ENCODE measurements at regions not wholly inside any gene's neighbourhood (a gene's known extent, or its start where the extent isn't known, plus 50 kb on each side); places are given as distances from the start of the nearest gene placed in this dataset.

DNA sequence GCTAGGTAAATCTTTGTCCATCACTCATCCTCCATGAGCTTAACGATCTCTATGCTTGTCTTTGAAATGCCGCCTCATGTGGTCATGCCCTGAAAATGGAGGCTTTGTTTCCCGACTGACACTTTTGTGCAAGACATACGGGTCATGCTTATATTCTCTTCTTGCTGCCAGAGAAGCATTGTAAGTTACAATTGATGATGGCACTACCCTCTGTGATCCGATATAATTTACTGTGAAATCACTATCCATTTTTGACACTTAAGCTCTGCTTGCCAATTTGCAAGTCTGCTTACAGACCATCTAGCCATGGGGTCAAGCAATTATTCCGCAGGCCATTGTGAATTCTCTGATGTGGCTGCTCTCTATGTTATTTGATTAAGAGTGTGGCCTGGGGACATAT, 650.0 kb downstream of the FLRT2 start:
- 57% methylated on average over 6 of the region's 6 CpGs for WGBS (ENCODE audit: insufficient coverage, insufficient replicate concordance, low lambda C conversion rate, missing lambda C conversion rate)
- H3K4me3 ChIP-seq = no peak overlapping the region
- in situ Hi-C loops (cut with MboI) = no loop called here
- no peaks in the 10 kb centered on the region for H4K20me1 ChIP-seq (ENCODE audit: control insufficient read depth, insufficient read depth)
- BruUV-seq (replicated peaks) = no TSS peak
- intact Hi-C loops (cut with micrococcal nuclease; ENCODE audit: unreplicated experiment) = no loop called here
- H3K9ac ChIP-seq (ENCODE audit: control insufficient read depth, insufficient read depth, low read length) = no peak overlapping the region
- H3K79me2 ChIP-seq (ENCODE audit: control insufficient read depth, insufficient read depth, low read length) = no peaks in the 10 kb centered on the region
- H3K4me2 ChIP-seq (ENCODE audit: control insufficient read depth, insufficient read depth) = no peak overlapping the region
- ChIA-PET CTCF (interaction anchor here (1.7 kb wide), 1 partner anchor 16 kb away, joined by 4 read pairs; no protein-coding TSS in a partner anchor), POLR2A (no interaction called here), RAD21 (ENCODE audit: unreplicated experiment) (no interaction called here), SMC1A (ENCODE audit: uncharacterized antibody, unreplicated experiment) (interaction anchor here (1.2 kb wide), 1 partner anchor 15 kb away, joined by 3 read pairs; no protein-coding TSS in a partner anchor)
- no peaks in the 10 kb centered on the region for H3K36me3 ChIP-seq (ENCODE audit: control insufficient read depth in 2 of 2, insufficient read depth in 2 of 2, low read length in 1 of 2)
- TF ChIP-seq NFIC (IDR thresholded peaks at IDR 0.05; ENCODE audit: low read depth, low read length) (no peak), PAX8 (IDR thresholded peaks at IDR 0.05) (no peak), NR2C2 (IDR thresholded peaks at IDR 0.05; ENCODE audit: borderline replicate concordance, control insufficient read depth, insufficient read length, low read depth) (no peak), SMAD1 (IDR thresholded peaks at IDR 0.05; ENCODE audit: low read depth, partially characterized antibody) (no peak), KDM1A (IDR thresholded peaks at IDR 0.05; ENCODE audit: borderline replicate concordance) (no peak), BRCA1 (IDR thresholded peaks at IDR 0.05; ENCODE audit: low read depth, low read length) (no peak), RB1 (IDR thresholded peaks at IDR 0.05; ENCODE audit: borderline replicate concordance) (no peak), FOXK2 (IDR thresholded peaks at IDR 0.05) (no peak), YBX1 (IDR thresholded peaks at IDR 0.05) (no peak), DPF2 (IDR thresholded peaks at IDR 0.05) (no peak), EGR1 (IDR thresholded peaks at IDR 0.05; ENCODE audit: borderline replicate concordance in 1 of 2, low read depth in 2 of 2, low read length in 2 of 2) (no peak), KLF5 (IDR thresholded peaks at IDR 0.05; ENCODE audit: partially characterized antibody) (no peak), NR2F1 (conservative IDR thresholded peaks at IDR 0.05) (no peak), IRF4 (IDR thresholded peaks at IDR 0.05; ENCODE audit: low read depth, low read length) (no peak), TBL1XR1 (IDR thresholded peaks at IDR 0.05; ENCODE audit: low read depth, low read length) (no peak), PAX5 (IDR thresholded peaks at IDR 0.05; ENCODE audit: borderline replicate concordance, low read depth, low read length) (no peak), RCOR1 (conservative IDR thresholded peaks at IDR 0.05; ENCODE audit: low read depth, low read length) (no peak), TAF1 (IDR thresholded peaks at IDR 0.05; ENCODE audit: borderline replicate concordance, low read depth, low read length) (no peak)
- TF ChIP-seq, protein P1, sequence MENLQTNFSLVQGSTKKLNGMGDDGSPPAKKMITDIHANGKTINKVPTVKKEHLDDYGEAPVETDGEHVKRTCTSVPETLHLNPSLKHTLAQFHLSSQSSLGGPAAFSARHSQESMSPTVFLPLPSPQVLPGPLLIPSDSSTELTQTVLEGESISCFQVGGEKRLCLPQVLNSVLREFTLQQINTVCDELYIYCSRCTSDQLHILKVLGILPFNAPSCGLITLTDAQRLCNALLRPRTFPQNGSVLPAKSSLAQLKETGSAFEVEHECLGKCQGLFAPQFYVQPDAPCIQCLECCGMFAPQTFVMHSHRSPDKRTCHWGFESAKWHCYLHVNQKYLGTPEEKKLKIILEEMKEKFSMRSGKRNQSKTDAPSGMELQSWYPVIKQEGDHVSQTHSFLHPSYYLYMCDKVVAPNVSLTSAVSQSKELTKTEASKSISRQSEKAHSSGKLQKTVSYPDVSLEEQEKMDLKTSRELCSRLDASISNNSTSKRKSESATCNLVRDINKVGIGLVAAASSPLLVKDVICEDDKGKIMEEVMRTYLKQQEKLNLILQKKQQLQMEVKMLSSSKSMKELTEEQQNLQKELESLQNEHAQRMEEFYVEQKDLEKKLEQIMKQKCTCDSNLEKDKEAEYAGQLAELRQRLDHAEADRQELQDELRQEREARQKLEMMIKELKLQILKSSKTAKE (IDR thresholded peaks at IDR 0.05; ENCODE audit: low read depth, poor library complexity, severe bottlenecking) = no peak
- H3K9me3 ChIP-seq (replicated peaks; ENCODE audit: control insufficient read depth, insufficient read depth, low read length) = no peaks in the 10 kb centered on the region
- no peak for FAIRE-seq
- no peaks in the 10 kb centered on the region for H3K4me1 ChIP-seq (ENCODE audit: control insufficient read depth, insufficient read depth, low read length)
- no peak overlapping the region for H3K27ac ChIP-seq (ENCODE audit: control insufficient read depth, insufficient read depth)
- DNase-seq (ENCODE audit: low read depth, low spot score) = no peak
- no peak for ATAC-seq
- no peak overlapping the region for H2AFZ ChIP-seq (ENCODE audit: control insufficient read depth, low read depth, low read length)
- H3K27me3 ChIP-seq (replicated peaks in 1 of 2; ENCODE audit: control insufficient read depth in 2 of 2, insufficient read depth in 2 of 2, low read length in 1 of 2) = no peaks in the 10 kb centered on the region
